Aorta (tissue), 5 donors: ENCODE measurements at regions not wholly inside any gene's neighbourhood (a gene's known extent, or its start where the extent isn't known, plus 50 kb on each side); places are given as distances from the start of the nearest gene placed in this dataset.
"Not testable (repeated sequence)": the region's sequence is repeated elsewhere in the genome, so short reads cannot be mapped to it uniquely, and the experiment has no call there.

ENCODE experiments used
- ATAC-seq: fragments of 200-7000 bp; cut with Tn5 transposase; one replicate; pipeline ENCODE4 v1.9.1; 2022; ENCODE audit warnings: moderate library complexity; ENCODE audit not compliant: low FRiP score
- DNase-seq, 2 donors: peaks; one replicate each; pipeline ENCODE4 v3.0.0-alpha.2; 2020
- H3K27ac ChIP-seq, 2 donors: one replicate each; pipeline ENCODE4 v1.5.1; 2013; ENCODE audit warnings: low read length in 2 of 2, mild to moderate bottlenecking in 2 of 2, moderate library complexity in 2 of 2, control low read depth in 1 of 2, inconsistent platforms in 1 of 2, low read depth in 1 of 2
- H3K27me3 ChIP-seq, 2 donors: one replicate each; pipeline ENCODE4 v1.6.1; 2013; ENCODE audit warnings: control low read depth in 1 of 2, low read length in 1 of 2, mild to moderate bottlenecking in 1 of 2, moderate library complexity in 1 of 2; ENCODE audit not compliant: insufficient read depth in 2 of 2, control insufficient read depth in 1 of 2
- H3K36me3 ChIP-seq, 2 donors: one replicate each; pipeline ENCODE4 v1.6.1; 2013; ENCODE audit warnings: control low read depth in 1 of 2, low read length in 1 of 2, mild to moderate bottlenecking in 1 of 2; ENCODE audit not compliant: insufficient read depth in 2 of 2, control insufficient read depth in 1 of 2
- H3K4me1 ChIP-seq, 2 donors: one replicate each; pipeline ENCODE4 v1.6.1; 2013; ENCODE audit warnings: low read length in 2 of 2, control low read depth in 1 of 2, mild to moderate bottlenecking in 1 of 2, moderate library complexity in 1 of 2; ENCODE audit not compliant: insufficient read depth in 2 of 2, control insufficient read depth in 1 of 2
- H3K4me3 ChIP-seq, 2 donors: one replicate each; pipeline ENCODE4 v1.5.1; 2013; ENCODE audit warnings: low read length in 2 of 2, control low read depth in 1 of 2, mild to moderate bottlenecking in 1 of 2
- H3K9me3 ChIP-seq: one replicate; pipeline ENCODE4 v1.6.1; 2013; ENCODE audit warnings: mild to moderate bottlenecking, low read length; ENCODE audit not compliant: control insufficient read depth
- WGBS, 2 donors: extraction: QIAGEN DNeasy Blood & Tissue Kit; methylation state at CpG; one replicate each; pipeline ENCODE4 v1.1.7; 2013; 5-methylcytosine and 5-hydroxymethylcytosine counted together
- intact Hi-C, 2 donors: fragments of 100-400 bp; cut with DNase I; formaldehyde crosslinking; loops; one replicate each; pipeline versions ENCODE4 v1.14.2 to v1.15.0; 2022
- donor health status: healthy with polysubstance abuse.
- donor health status: Bipolar disorder and iron deficiency.
- donor health status: DM: no; HTN: no; CAD: no.
- donor health status: DM: no; HTN: no; CAD: no.
- donor health status: DM: yes; HTN: yes; CAD: no.

DNA sequence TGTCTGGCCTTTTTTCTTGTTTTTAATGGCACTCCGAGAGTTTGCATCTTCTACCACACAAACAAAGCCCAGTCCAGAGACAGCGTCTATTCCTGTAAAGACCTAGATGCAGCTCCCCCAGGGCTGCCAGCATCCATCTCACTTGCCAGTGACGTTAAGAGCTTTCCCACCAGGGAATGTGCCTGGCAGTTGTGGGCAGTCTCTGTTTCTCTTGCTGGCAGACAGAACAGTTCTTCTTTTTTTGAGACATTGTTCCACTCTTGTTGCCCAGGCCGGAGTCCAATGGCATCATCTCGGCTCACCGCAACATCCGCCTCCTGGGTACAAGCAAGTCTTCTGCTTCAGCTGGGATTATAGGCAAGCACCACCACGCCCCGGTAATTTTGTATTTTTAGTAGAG is 93.1 kb upstream of the CCZ1B start:
- intact Hi-C loops, H3K36me3 ChIP-seq, H3K27me3 ChIP-seq, H3K9me3 ChIP-seq, H3K27ac ChIP-seq, ATAC-seq, DNase-seq, H3K4me3 ChIP-seq, H3K4me1 ChIP-seq: not testable (repeated sequence)
- 38 to 51% methylated on average over 7 to 8 of the region's 9 CpGs for WGBS, 2 donors

- H3K9me3 ChIP-seq, DNase-seq, H3K27me3 ChIP-seq, ATAC-seq, H3K4me3 ChIP-seq, H3K4me1 ChIP-seq, H3K27ac ChIP-seq, H3K36me3 ChIP-seq, intact Hi-C loops: not testable (repeated sequence)
- WGBS, 2 donors = 94 to 95% methylated on average over 10 of the region's 10 CpGs
Observed at GRCh38 chr7:6924523-6924922, 98.4 kb upstream of the CCZ1B start.

DNA sequence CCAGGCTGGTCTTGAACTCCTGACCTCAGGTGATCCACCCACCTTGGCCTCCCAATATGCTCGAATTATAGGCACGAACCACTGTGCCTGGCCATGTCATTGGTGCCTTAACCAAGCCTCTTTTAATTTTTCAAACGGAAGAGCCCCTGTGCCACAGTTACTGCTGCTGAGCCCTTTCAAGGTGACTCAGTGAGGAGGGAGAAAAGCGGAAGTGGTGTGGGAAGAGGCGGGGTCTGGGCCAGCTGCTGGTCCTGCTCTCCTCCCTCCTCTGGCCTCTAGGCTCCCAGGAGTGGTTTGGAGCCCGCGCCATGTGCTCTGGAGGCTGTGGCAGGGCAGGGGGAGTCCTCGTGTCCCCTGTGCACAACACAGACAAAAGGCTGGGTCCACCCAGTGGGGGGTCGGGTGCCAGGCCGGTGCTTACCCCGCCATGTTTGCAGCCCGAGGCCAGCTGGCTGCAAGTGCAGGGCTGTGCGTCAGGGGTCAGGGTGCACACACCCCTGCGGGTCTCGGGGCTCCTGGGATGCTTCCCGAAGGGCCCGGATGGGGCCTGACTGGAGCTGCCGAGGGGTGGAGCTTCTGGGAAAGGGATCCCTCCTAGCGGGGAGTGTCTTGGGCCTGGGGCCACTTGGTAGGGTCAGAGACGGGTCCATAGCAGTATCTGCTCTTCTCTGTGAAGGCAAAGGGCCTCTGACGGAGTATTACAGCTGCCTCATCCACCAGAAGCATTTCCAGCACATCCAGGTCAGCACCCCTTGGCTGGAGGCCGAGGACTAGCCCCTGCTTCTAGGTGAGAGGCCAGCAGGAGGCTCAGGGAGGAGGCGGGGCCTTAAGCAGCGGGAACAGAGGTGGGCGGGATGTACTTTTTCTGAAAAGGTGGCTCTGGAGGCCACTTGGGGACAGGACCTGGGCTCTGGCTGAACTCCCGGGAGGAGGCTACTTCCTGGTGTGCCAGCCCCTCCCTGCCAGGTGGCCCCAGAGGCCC is 100.4 kb upstream of the CCZ1B start:
- intact Hi-C loops, H3K9me3 ChIP-seq, H3K36me3 ChIP-seq, ATAC-seq, DNase-seq, H3K4me1 ChIP-seq, H3K27me3 ChIP-seq, H3K4me3 ChIP-seq, H3K27ac ChIP-seq: not testable (repeated sequence)
- 89 to 92% methylated on average over 23 to 26 of the region's 26 CpGs for WGBS, 2 donors

GRCh38 chr7:6927643-6928042 is 101.6 kb upstream of the CCZ1B start:
- intact Hi-C loops, ATAC-seq, H3K27me3 ChIP-seq, H3K27ac ChIP-seq, H3K4me3 ChIP-seq, DNase-seq, H3K36me3 ChIP-seq, H3K9me3 ChIP-seq, H3K4me1 ChIP-seq: not testable (repeated sequence)
- 91 to 94% methylated on average over 7 to 8 of the region's 8 CpGs for WGBS, 2 donors

- intact Hi-C loops, H3K27ac ChIP-seq, H3K27me3 ChIP-seq, H3K4me3 ChIP-seq, DNase-seq, ATAC-seq, H3K4me1 ChIP-seq, H3K9me3 ChIP-seq, H3K36me3 ChIP-seq: not testable (repeated sequence)
- WGBS, 2 donors = 81 to 89% methylated on average over 7 of the region's 7 CpGs
Observed at GRCh38 chr7:6929588-6929987, 103.5 kb upstream of the CCZ1B start.

DNA sequence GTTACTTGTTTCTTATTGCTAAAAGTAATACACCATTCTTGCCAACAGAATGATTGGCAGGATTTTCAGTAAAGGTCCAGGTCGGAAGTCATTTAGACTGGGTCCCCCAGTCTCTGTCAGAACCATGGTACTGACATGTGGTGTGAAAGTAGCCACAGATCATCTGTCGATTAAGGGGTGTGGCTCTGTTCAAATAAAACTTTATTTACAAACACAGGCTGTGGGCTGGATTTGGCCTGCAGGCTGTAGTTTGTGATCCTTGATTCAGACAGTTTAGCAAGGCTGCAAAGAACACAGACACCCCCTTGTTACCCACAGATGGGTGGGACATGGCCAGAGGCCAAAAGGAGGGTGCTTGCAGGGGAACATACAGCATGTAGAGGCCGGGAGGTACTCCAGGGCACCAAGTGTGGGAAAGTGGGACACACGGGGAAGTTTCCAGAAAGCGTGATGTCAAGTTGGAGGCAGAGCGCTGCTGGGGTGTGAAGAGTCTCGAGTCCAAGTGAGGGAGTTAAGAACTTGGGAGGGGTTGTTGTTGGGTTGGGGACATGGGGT is 104.1 kb upstream of the CCZ1B start:
- WGBS, 2 donors = 77 to 81% methylated on average over 7 of the region's 7 CpGs

DNA sequence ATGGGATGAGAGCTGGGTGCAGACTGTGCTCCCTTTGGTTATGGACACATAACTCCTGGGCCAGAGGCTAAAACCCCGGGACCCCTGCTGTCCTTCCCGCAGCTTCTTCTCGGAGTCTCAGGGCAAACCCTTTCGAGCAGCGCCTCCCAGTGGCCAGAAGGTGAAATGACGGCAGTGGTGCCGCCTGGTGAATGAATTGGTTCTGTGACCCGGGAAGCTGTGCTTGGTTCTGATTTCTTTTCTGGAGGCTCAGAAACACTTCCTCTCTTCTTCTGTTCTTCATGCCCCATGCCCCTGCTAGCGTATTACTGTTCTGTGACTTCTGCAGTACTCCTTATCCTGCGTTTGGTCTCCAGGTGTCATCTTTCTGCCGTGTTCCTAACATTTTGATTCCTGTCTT is 104.7 kb upstream of the CCZ1B start:
- DNase-seq, H3K4me3 ChIP-seq, H3K27me3 ChIP-seq, H3K9me3 ChIP-seq, H3K4me1 ChIP-seq, intact Hi-C loops, H3K36me3 ChIP-seq, ATAC-seq, H3K27ac ChIP-seq: not testable (repeated sequence)
- WGBS, 2 donors = 7 to 15% methylated on average over 7 to 11 of the region's 11 CpGs

More for the DNA sequence above, 104.1 kb upstream of the CCZ1B start:
- H3K9me3 ChIP-seq, H3K4me1 ChIP-seq, DNase-seq, H3K36me3 ChIP-seq, intact Hi-C loops, ATAC-seq, H3K27ac ChIP-seq, H3K27me3 ChIP-seq, H3K4me3 ChIP-seq: not testable (repeated sequence)

DNA sequence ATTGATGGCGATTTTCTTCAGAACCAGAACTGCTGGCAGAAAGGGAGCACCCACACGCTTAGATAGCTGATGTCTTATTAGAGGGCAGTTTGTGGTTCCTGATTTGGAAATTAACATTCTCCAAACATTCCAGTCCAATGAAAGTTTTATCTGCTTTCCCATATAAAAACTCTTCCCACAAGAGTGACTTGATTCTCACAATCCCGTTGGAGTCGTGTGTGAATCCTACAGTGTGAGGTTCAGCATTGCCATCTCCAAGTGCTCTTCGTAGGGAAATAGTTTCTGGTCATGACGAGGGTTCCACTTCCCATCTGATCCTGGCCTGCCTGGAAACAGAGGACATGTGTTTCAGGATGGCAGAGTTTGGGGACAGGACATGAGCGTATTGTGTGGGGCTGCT is 105.4 kb upstream of the CCZ1B start:
- H3K27me3 ChIP-seq = not testable (repeated sequence)

More for the DNA sequence above, 105.4 kb upstream of the CCZ1B start:
- intact Hi-C loops, H3K36me3 ChIP-seq, ATAC-seq, DNase-seq, H3K4me3 ChIP-seq, H3K9me3 ChIP-seq, H3K4me1 ChIP-seq, H3K27ac ChIP-seq: not testable (repeated sequence)
- WGBS, 2 donors = 75 to 87% methylated on average over 7 of the region's 7 CpGs
